ENCODE measurements at regions not wholly inside any gene's neighbourhood (a gene's known extent, or its start where the extent isn't known, plus 50 kb on each side); places are given as distances from the start of the nearest gene placed in this dataset.

GRCh38 chr6:1229808-1230207 lies 82.1 kb upstream of the FOXQ1 start:
- TF ChIP-seq CTCF (IDR thresholded peaks at IDR 0.05) (no peak), POLR2A (IDR thresholded peaks at IDR 0.05) (no peak)

Measured in breast epithelium (tissue), 3 donors.